ENCODE measurements at regions not wholly inside any gene's neighbourhood (a gene's known extent, or its start where the extent isn't known, plus 50 kb on each side); places are given as distances from the start of the nearest gene placed in this dataset.

GRCh38 chr21:18985584-18985983 lies 582.0 kb upstream of the TMPRSS15 start:
- TF ChIP-seq CTCF (IDR thresholded peaks at IDR 0.05; ENCODE audit: control extremely low read depth, extremely low read depth) = no peak
- no peak for DNase-seq
- no peak overlapping the region for H3K27ac ChIP-seq (ENCODE audit: low read depth in 1 of 2, low read length in 1 of 2)
- no peak for ATAC-seq (ENCODE audit: insufficient read depth, low FRiP score)
- no peaks in the 10 kb centered on the region for H3K27me3 ChIP-seq (ENCODE audit: control insufficient read depth in 3 of 3, insufficient read depth in 3 of 3, low read length in 2 of 3)
- no peak overlapping the region for H3K4me3 ChIP-seq
- H3K4me1 ChIP-seq (ENCODE audit: control insufficient read depth in 5 of 5, insufficient read depth in 5 of 5, low read length in 5 of 5) = no peaks in the 10 kb centered on the region
- no peaks in the 10 kb centered on the region for H3K36me3 ChIP-seq (ENCODE audit: control insufficient read depth in 4 of 4, insufficient read depth in 4 of 4, low read length in 4 of 4)
- peaks cover 0 to 4% (median 0%) of the 10 kb centered on the region in 4 donors for H3K9me3 ChIP-seq (ENCODE audit: control insufficient read depth in 4 of 4, insufficient read depth in 3 of 4, low read length in 3 of 4)
- no peak overlapping the region for H3K9ac ChIP-seq (ENCODE audit: insufficient read depth in 1 of 2, low read length in 2 of 2)

- H3K27me3 ChIP-seq (ENCODE audit: control insufficient read depth in 3 of 3, insufficient read depth in 3 of 3, low read length in 2 of 3) = no peaks in the 10 kb centered on the region
- H3K36me3 ChIP-seq (ENCODE audit: control insufficient read depth in 4 of 4, insufficient read depth in 4 of 4, low read length in 4 of 4) = no peaks in the 10 kb centered on the region
- no peaks in the 10 kb centered on the region for H3K4me1 ChIP-seq (ENCODE audit: control insufficient read depth in 5 of 5, insufficient read depth in 5 of 5, low read length in 5 of 5)
- TF ChIP-seq CTCF (IDR thresholded peaks at IDR 0.05; ENCODE audit: control extremely low read depth, extremely low read depth) = no peak
- WGBS, 2 donors = 75 to 77% methylated on average over 4 of the region's 4 CpGs
- no peak overlapping the region for H3K4me3 ChIP-seq
- H3K9ac ChIP-seq (ENCODE audit: insufficient read depth in 1 of 2, low read length in 2 of 2) = no peak overlapping the region
- ATAC-seq (ENCODE audit: insufficient read depth, low FRiP score) (no peak), DNase-seq (peak in 1 of 3 donors; percentile 10)
- no peak overlapping the region for H3K27ac ChIP-seq (ENCODE audit: low read depth in 1 of 2, low read length in 1 of 2)
- H3K9me3 ChIP-seq (ENCODE audit: control insufficient read depth in 4 of 4, insufficient read depth in 3 of 4, low read length in 3 of 4) = peaks cover 0 to 4% (median 0%) of the 10 kb centered on the region in 4 donors
Observed at GRCh38 chr21:18986197-18986596, 582.6 kb upstream of the TMPRSS15 start.

GRCh38 chr21:18987520-18988026 lies 584.0 kb upstream of the TMPRSS15 start:
- H3K27ac ChIP-seq (ENCODE audit: low read depth in 1 of 2, low read length in 1 of 2) = no peak overlapping the region
- H3K27me3 ChIP-seq (ENCODE audit: control insufficient read depth in 3 of 3, insufficient read depth in 3 of 3, low read length in 2 of 3) = no peaks in the 10 kb centered on the region
- H3K4me3 ChIP-seq = no peak overlapping the region
- TF ChIP-seq CTCF (IDR thresholded peaks at IDR 0.05; ENCODE audit: control extremely low read depth, extremely low read depth) = no peak
- no peak overlapping the region for H3K9ac ChIP-seq (ENCODE audit: insufficient read depth in 1 of 2, low read length in 2 of 2)
- ATAC-seq (ENCODE audit: insufficient read depth, low FRiP score) (no peak), DNase-seq (no peak)
- WGBS, 2 donors = 88 to 89% methylated on average over 11 of the region's 11 CpGs
- H3K4me1 ChIP-seq (ENCODE audit: control insufficient read depth in 5 of 5, insufficient read depth in 5 of 5, low read length in 5 of 5) = no peaks in the 10 kb centered on the region
- peaks cover 0 to 4% (median 0%) of the 10 kb centered on the region in 4 donors for H3K9me3 ChIP-seq (ENCODE audit: control insufficient read depth in 4 of 4, insufficient read depth in 3 of 4, low read length in 3 of 4)
- no peaks in the 10 kb centered on the region for H3K36me3 ChIP-seq (ENCODE audit: control insufficient read depth in 4 of 4, insufficient read depth in 4 of 4, low read length in 4 of 4)

- WGBS, 2 donors = 73 to 81% methylated on average over 7 of the region's 7 CpGs
- H3K36me3 ChIP-seq (ENCODE audit: control insufficient read depth in 4 of 4, insufficient read depth in 4 of 4, low read length in 4 of 4) = no peaks in the 10 kb centered on the region
- H3K27ac ChIP-seq (ENCODE audit: low read depth in 1 of 2, low read length in 1 of 2) = no peak overlapping the region
- peaks cover 0 to 4% (median 0%) of the 10 kb centered on the region in 4 donors for H3K9me3 ChIP-seq (ENCODE audit: control insufficient read depth in 4 of 4, insufficient read depth in 3 of 4, low read length in 3 of 4)
- ATAC-seq (ENCODE audit: insufficient read depth, low FRiP score) (no peak), DNase-seq (no peak)
- no peak for TF ChIP-seq CTCF (IDR thresholded peaks at IDR 0.05; ENCODE audit: control extremely low read depth, extremely low read depth)
- no peak overlapping the region for H3K4me3 ChIP-seq
- no peaks in the 10 kb centered on the region for H3K4me1 ChIP-seq (ENCODE audit: control insufficient read depth in 5 of 5, insufficient read depth in 5 of 5, low read length in 5 of 5)
- no peak overlapping the region for H3K9ac ChIP-seq (ENCODE audit: insufficient read depth in 1 of 2, low read length in 2 of 2)
- no peaks in the 10 kb centered on the region for H3K27me3 ChIP-seq (ENCODE audit: control insufficient read depth in 3 of 3, insufficient read depth in 3 of 3, low read length in 2 of 3)
Observed at GRCh38 chr21:18989953-18990495, 586.4 kb upstream of the TMPRSS15 start.

Measured in lung (tissue), 11 donors.